Tibial nerve (tissue), 4 donors: ENCODE measurements at regions not wholly inside any gene's neighbourhood (a gene's known extent, or its start where the extent isn't known, plus 50 kb on each side); places are given as distances from the start of the nearest gene placed in this dataset.

Experiments
- CTCF ChIP-seq, 5 experiments: fragments of 200-600 bp in 3 of 5; fragments of 450-650 bp in 2 of 5; sonication (generic) in 3 of 5; IDR thresholded peaks; one replicate each; pipeline ENCODE4 v1.5.1; 2016 to 2019; ENCODE audit warnings: antibody characterized with exemption in 5 of 5, mild to moderate bottlenecking in 3 of 5, moderate library complexity in 2 of 5
- EP300 ChIP-seq, 2 donors: sonication (generic); formaldehyde crosslinking; IDR thresholded peaks; one replicate each; pipeline ENCODE4 v1.6.1; 2017; ENCODE audit warnings: antibody characterized with exemption in 2 of 2, mild to moderate bottlenecking in 1 of 2
- POLR2A ChIP-seq, 2 donors: fragments of 450-650 bp; IDR thresholded peaks; one replicate each; pipeline ENCODE4 v1.6.1; 2017; ENCODE audit warnings: antibody characterized with exemption in 2 of 2, mild to moderate bottlenecking in 2 of 2, moderate library complexity in 2 of 2

- TF ChIP-seq POLR2A (IDR thresholded peaks at IDR 0.05) (no peak), CTCF (IDR thresholded peaks at IDR 0.05) (no peak), EP300 (IDR thresholded peaks at IDR 0.05) (no peak)
Measured at GRCh38 chr1:121525355-121525754, 340.6 kb downstream of the SRGAP2C start.
